D721Med (cell line): ENCODE measurements at regions not wholly inside any gene's neighbourhood (a gene's known extent, or its start where the extent isn't known, plus 50 kb on each side); places are given as distances from the start of the nearest gene placed in this dataset.

Source experiments
- DNase-seq: peaks from one replicate; pipeline ENCODE4 v3.0.0; 2011; ENCODE audit warnings: low spot score; ENCODE audit not compliant: insufficient read length
- FAIRE-seq: peaks from 2 replicates; lab custom pipeline; 2011; peaks lifted over from hg19 to GRCh38; lab: Jason Lieb, UNC
- TF ChIP-seq, protein P1 (sequence below): IDR thresholded peaks from 2 replicates; pipeline ENCODE4 v1.5.1; 2012; ENCODE audit warnings: mild to moderate bottlenecking, control low read depth; ENCODE audit not compliant: insufficient read depth; ENCODE audit errors: missing control alignments

DNA sequence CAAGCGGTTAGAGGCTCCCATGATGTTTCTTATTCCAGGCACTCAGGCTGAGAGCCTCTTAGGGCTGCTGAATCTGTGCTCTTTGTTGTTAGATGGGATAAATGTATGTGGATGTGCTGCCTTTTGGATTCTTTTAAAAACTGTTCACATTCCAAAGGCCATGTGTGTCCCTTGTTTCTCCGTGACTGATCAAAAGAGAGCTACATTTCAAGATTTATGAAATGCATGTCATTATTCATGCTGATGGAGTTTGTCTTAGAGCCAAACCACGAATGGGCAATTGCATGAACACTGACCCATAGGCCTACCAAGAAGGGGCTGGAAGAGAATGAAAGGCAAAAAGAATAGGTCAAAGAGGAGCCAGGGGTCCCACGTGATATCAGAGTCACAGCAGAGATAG is 104.9 kb upstream of the TSHZ2 start:
- no peak for FAIRE-seq
- TF ChIP-seq, protein P1, sequence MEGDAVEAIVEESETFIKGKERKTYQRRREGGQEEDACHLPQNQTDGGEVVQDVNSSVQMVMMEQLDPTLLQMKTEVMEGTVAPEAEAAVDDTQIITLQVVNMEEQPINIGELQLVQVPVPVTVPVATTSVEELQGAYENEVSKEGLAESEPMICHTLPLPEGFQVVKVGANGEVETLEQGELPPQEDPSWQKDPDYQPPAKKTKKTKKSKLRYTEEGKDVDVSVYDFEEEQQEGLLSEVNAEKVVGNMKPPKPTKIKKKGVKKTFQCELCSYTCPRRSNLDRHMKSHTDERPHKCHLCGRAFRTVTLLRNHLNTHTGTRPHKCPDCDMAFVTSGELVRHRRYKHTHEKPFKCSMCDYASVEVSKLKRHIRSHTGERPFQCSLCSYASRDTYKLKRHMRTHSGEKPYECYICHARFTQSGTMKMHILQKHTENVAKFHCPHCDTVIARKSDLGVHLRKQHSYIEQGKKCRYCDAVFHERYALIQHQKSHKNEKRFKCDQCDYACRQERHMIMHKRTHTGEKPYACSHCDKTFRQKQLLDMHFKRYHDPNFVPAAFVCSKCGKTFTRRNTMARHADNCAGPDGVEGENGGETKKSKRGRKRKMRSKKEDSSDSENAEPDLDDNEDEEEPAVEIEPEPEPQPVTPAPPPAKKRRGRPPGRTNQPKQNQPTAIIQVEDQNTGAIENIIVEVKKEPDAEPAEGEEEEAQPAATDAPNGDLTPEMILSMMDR: no peak

DNA sequence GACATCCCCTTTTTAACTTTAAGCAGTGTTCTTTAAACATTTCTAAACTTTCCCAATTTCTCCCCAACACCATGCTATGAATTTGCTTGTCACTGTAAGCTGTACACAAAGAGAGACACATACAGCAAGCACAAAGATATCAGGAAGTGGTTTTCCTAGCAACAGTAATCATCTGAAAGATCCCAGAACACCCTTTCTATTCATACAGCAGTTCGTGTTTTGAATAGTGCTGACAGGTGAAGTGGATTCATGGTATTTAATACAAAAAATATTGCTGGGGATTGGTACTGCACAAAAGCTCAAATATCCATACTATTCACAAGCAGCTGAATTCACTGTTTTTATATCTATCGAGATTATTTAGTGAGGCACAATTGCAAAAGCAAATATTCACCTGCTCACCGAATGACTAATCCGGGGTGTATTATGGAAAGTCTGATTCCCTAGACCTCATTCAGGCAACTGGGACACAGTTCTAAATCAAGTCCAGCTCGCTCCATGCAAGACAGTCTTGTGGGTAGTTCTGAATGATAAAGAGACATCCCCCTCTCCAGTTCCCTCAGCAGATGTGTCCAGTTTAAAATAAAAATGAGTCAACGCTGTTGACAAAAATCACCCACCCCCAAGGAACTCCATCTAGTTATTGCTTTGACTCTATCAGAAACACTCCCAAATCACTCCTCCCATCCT is 107.1 kb upstream of the TSHZ2 start:
- no peak for FAIRE-seq

More for the DNA sequence above, 104.9 kb upstream of the TSHZ2 start:
- no peak for DNase-seq

DNA sequence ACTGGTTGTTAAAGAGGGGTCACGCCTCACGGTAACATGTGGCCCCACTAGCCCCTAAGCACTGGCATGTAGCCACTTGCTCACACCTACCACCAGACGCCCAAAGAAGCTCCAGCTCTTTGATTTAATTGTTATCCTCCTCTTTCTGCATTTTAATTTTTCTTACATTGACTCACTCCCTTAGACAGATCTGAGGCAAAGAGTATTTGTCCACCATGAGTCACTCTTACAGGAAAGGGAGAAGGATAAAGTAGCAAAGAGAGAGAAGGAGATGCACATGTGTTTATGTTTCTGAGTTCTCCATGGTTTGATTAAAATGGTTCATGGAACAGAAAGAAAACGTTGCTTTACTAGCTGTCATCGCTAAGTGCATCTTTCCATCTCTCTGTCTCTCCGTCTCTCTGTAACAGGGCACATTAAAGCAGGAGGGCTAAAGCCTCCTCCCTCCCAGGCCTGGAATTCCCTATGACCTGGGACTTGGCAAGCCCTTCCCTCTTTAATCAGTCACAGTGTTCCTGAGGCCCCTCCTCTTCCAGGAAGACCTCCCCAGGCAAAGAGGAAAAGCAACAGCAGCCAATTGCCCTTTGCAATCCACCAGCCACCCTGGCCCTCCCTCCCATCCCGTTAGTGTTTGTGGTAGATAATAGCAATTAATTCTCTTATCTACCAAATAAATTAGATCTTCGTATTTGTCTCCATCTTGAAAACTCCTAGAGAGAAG is 112.8 kb upstream of the TSHZ2 start:
- FAIRE-seq (no peak), DNase-seq (no peak)
- TF ChIP-seq, protein P1: no peak

More for the DNA sequence above, 107.1 kb upstream of the TSHZ2 start:
- TF ChIP-seq, protein P1: no peak
- no peak for DNase-seq

DNA sequence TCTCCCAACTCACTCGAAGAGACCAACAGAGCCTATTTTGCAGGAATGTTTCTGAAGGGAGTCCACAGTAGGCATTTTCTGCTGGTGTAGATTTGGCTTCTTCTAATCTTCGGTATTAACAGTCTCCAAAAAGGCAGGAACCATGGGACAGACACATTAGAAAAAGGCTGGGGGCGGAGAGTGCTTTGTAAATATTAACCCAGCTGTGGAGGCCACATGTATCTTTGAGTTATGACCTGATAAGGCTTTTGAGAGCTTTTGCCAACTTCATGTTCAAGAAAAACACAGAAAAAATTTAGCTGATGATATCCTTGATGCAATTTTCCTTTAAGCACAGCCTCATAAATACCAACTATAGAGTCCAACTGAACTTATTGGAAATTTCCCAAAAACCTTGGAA is 119.4 kb upstream of the TSHZ2 start:
- FAIRE-seq: no peak
- DNase-seq: no peak
- TF ChIP-seq, protein P1: no peak

DNA sequence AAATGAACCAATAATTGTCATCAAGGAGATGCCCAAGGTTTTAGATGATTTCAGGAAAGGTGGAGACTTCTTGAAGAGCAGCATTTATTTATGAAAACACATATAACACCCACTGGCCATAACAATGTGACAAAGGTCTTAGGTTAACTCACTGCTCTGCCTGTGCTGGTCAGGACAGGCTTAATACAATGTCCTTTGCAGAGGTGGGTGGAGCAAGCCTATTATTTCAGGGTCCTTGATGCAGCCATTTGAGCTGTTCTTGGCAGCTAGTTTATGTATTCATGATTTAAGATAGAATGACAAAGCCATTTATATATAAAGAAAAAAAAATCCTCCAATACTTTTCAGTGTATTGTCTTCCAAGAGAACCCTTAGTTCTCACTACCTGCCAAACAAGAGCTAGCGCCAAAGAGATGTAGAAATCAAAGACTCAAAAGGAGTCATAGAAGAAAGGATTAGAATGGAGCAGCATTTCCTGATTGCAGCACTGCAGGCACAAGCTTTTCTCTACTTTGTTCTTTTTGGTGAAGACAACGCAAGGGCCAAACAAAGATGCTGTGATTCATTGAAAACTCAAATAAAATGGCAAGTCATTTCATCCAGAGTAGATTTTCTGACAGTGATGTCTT is 124.3 kb upstream of the TSHZ2 start:
- DNase-seq (no peak), FAIRE-seq (no peak)
- TF ChIP-seq, protein P1: no peak

DNA sequence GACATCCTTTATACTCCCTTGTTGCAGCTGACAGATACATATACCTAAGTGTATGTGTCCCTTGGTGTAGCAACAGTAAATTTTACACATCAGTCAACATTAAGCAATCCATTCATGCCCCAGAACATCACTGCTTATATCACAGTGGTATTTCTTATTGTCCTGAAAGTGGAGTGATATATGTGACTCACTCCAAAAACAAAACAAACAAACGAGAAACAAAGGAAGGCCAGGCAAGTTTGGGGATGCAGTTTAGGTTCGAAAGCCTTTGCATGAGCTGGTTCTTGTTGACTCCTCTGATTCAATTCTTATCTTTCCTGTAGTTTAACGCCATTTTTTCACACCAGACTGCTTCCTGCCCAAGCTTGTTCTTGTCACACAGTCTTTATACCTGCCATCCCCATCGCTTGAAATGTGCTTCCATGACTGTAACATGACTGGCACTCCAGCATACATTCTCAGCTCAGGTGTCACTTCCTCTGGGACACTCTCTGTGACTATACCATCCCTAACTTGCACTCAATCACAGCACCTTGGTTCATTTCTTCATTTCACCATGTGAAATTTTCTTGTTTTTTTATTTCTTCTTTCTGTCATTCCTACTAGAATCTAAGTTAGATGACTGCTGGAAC is 125.0 kb upstream of the TSHZ2 start:
- TF ChIP-seq, protein P1: no peak
- FAIRE-seq: no peak
- no peak for DNase-seq
